ENCODE measurements at regions not wholly inside any gene's neighbourhood (a gene's known extent, or its start where the extent isn't known, plus 50 kb on each side); places are given as distances from the start of the nearest gene placed in this dataset.

DNA sequence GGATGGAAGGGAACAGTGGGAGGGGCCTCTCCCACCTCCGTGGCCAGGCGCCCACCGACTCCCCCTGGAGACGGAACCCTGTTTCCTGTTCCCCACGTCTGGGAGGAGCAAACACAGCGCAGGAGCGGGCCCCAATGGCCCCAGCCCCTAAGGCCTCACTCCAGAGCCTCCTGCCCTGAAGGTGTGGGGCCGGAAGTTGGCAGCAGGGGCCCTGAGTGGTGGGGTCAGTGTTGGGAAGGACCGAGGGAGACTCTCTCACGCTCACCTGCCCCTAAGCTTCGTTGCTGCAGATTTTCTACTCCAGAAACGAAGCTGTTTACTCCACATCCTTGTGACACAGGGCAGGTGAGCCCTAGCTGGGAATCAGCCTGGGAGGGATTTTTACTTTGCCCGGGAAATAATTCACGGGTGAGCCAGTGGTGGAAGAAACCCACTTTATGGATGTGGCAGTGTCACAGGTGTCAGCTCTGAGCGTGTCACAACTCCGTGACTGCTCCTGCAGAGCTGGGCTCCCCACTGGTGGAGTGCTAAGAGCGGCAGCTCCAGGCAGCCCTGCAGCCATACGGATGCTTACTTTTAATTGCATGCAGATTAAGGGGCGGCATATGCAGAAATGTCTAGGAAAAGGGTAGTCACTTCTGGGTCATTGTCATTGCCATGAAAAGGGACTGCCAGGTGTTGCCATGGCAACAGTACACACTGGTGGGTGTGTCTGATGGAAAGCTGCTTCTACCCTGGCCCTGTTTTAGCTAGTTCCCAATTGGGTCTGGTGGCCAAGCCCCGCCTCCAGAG, 77.5 kb upstream of the OLFM1 start:
- no peak for DNase-seq

GRCh38 chr9:135010586-135010860, 76.9 kb upstream of the OLFM1 start:
- no peak for DNase-seq

- no peak for DNase-seq
Observed at GRCh38 chr9:135010921-135011320, 76.5 kb upstream of the OLFM1 start.

DNA sequence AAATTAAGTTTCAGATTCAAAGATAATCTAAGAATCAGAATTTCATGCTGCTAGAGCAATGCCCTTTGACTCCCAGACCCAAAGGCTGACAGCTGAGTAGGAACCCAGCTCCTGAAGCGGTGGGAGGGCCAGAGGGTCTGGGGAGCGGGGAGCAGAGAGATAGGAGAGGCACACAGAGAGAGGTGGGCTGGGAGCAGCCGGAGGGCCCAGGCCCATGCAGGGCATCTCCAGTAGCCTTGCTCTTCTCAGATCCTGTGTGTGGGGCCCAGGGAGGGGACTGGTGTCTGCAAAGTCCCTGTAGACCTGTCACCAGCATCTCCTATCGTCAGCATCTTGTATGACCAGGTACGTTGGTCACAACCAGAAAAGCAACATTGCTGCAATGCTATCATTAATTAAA, 75.3 kb upstream of the OLFM1 start:
- DNase-seq, result no peak

GRCh38 chr9:135014311-135015010, 73.0 kb upstream of the OLFM1 start:
- DNase-seq, result no peak

GRCh38 chr9:135015096-135015495, 72.4 kb upstream of the OLFM1 start:
- no peak for DNase-seq

DNA sequence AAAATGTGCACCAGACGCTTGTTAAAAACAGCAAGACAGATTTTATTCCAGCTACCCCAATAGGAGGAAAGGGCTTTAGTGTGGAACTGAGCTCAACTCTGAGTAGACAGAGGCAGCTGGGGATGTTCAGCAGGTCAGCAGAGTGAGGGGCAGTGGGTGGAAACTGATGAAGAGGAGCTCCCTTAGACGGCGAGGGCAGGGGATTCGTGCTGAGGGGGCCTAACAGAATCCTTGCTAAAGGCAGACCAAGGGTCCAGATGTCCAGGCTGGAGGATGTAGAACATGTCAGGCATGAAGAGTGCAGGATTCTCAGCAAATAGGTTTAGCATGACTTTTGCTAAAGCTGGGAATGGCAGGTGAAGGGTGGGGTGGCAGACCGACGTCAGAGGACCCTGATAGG, 71.9 kb upstream of the OLFM1 start:
- DNase-seq, result no peak

DNA sequence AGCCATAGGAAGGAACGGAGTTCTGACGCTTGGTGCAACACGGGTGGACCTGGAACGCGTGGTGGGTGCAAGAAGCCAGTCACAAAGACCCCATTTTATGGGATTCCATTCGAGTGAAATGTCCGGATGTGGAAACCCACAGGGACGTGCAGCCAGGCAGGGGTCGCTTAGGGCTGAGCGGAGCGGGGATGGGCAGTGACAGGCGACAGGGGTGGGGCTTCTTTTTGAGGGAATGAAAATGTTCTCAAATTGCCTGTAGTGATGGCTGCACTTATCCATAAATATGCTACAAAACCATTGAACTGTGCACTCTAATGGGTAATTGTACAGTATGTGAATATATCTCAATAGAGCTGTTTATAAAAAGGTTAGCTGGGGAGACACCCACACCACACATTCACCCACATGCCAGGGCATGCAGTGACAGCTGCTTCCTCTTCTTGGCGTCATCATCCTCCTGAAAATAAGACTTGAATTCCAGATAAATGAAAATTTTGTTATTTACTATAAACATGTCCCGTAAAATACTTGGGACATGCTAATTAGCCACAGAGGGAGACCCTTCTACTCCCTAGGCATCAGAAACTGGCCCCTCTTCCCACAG, 71.3 kb upstream of the OLFM1 start:
- DNase-seq, result no peak

DNA sequence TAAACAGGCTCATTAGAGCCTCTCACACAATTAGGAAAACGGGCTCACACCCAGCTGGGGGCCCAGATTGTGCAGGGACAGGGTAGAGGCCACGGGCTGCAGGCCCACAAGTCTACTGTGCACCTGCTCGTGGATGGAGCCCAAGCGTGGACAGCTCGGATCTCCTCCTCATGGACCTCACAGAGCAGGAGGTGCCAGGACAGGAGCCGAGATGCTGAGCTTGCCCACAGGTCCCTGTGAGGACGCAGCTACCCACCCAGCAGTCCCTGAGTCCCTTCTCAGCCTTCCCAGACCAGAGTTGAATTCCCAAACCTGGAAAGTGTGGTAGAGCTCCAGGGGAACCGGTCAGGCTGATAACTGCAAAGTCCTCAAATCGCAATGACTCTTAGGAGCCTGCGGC, 70.6 kb upstream of the OLFM1 start:
- DNase-seq, result no peak

GRCh38 chr9:135017899-135018298, 69.6 kb upstream of the OLFM1 start:
- no peak for DNase-seq

DNA sequence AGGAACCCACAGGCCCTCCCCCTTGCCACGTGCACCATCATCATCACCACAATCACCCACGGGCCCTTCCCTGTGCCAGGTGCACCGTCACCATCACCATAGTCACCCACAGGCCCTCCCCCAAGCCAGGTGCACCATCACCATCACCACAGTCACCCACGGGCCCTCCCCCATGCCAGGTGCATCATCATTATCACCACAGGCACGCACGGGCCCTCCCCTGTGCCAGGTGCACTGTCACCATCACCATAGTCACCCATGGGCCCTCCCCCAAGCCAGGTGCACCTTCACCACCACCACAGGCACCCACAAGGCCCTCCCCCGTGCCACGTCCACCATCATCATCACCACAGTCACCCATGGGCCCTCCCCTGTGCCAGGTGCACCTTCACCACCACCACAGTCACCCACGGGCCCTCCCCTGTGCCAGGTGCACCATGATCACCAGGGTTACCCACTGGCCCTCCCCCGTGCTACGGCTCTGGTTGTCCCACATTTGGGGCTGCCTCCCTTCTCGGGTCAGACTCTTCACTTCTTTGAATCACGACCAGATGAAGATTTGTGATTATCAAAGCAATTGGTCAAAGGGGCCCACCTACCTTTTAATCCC, 69.1 kb upstream of the OLFM1 start:
- no peak for DNase-seq

DNA sequence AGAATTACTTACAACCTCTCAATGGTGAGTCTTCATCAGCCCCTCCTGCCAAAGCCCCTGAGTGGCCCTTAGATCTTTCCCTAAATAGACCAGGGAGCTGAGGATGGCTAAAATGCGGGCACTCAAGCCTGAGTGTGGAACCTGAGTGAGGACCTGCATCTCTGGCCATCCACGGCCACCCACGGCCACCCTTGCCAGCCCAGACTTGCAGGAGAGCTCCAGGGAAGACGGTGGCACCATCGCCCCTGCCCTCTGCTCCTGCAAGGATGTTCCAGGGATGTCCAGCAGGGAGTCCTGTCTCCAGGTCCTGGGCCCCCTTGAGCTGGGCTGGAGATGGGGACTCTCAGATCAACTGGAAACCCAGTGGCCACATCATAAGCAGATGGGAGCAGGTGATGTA, 68.2 kb upstream of the OLFM1 start:
- no peak for DNase-seq

DNA sequence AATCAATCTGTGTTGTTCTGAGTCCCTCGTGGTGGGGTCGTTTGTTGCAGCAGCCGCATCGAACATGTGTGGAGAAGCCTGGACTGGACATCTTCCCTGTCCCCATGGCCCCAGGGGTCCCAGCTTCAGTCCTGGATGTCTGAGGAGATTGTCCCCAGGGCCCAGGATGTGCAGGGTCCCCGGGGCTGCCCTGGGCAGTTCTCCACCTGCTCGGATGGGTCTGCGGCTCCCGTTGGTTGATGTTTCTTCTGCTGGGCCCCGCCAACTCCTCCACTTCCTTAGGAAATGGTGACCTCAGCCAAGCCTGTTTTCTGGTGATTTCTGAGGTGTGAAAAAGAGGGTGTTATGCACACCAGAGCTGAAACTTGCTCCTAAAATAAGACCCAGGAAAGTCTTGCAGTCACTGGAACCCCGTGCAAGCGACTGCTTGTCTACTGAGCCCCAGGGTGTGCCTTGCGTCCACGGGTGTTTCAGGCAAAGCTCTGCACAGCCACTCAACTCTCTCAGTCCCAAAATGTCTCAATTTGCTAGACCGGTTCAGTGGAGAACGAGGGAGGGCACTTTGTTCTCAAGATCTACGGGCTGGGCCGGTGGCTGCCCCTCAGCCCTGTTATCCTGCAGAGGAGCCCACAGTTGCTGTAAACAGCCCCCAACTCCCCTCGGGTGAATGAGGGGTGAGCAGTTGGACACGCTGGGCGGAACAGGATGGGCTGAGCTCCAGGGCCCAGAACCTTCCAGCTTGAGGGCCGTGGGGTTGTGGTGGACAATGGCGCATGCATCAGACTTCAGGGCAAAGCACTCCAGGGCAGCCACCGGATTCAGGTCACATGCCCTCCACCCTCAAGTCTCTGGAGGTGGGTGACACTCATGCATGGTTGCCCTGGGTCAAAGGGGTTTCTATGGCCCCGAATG, 66.7 kb upstream of the OLFM1 start:
- DNase-seq, result no peak

DNA sequence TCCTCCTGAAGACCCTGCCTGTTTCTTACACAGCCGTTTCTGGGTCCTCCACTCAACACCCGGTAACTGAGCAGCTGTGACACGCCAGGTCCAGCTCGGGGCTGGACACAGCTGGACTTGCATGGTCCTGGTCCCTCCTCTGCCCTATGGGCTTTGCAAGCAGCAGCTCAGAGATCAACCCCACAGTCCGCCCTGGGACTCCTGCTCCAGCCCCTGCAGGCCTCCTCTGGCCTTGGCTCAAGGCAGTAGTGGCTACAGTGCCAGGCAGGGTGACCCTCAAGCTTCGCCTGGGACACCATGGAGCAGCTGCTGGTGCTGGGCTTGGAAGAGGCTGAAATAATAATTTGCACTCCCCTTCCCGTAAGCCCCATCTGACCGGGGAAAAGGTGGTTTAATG, 66.1 kb upstream of the OLFM1 start:
- no peak for DNase-seq

GRCh38 chr9:135022191-135022870, 65.1 kb upstream of the OLFM1 start:
- no peak for DNase-seq

GRCh38 chr9:135023088-135023785, 64.2 kb upstream of the OLFM1 start:
- no peak for DNase-seq

- no peak for DNase-seq
Observed at GRCh38 chr9:135023786-135024405, 63.6 kb upstream of the OLFM1 start.

DNA sequence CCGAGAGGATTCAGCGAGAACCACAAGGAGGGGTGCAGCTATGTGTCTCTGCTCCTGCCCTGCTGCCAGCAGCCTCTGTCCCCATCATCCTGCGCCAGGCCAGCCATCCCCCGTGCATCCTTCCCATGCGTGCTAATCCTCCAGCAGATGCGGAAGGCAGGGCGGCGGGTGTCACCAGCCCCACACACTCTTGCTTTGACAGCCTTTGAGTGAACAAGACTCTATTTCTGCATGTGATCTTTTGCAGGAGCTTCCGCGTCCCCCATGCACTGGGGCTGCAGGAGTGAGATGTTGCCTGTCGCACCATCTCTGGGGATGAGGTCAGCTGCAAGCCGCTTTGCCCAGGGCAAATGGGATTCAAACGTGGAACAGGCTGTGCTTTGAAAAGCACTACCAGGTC, 58.0 kb upstream of the OLFM1 start:
- DNase-seq, result no peak

DNA sequence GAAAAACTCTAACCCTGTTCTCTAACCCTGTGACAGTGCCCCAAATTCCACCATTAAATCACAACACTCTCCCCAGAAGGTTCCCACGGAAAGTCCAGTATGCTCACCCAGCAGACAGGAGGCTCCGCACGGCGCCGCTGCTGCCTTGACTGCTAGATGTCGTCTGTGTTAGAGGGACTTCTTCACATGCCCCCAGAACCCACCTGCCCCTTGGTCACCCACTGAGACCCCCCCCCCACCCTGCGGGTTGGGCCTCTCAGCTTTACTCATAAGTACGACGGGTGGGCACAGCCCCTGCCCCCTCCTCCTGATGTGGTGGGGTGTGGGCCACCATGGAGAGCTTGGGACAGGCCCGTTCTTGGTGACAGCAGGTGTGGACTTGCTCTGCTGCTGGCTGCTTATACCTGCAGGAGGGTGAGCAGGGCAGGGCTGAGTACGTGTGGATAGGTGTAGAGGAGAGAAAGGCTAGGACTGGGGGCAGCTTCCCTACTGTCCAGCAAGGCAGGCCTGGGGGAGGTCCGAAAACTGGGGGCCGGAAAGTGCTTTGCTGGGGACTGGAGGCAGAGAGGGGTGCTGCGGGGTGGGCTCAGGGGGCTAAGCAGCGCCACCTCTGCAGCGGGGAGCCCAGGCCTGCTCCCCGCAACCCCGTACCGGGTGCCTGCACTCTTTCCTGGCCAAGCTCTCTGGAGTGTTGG, 57.5 kb upstream of the OLFM1 start:
- no peak for DNase-seq

GRCh38 chr9:135030566-135031226, 56.8 kb upstream of the OLFM1 start:
- no peak for DNase-seq
